Hematopoietic multipotent progenitor cell treated with erythropoietin and hydrocortisone succinate and interleukin-3 and kit ligand, for 8 days (in vitro differentiated cells): ENCODE measurements at regions not wholly inside any gene's neighbourhood (a gene's known extent, or its start where the extent isn't known, plus 50 kb on each side); places are given as distances from the start of the nearest gene placed in this dataset.

ENCODE experiments used
- DNase-seq: peaks from one replicate; pipeline ENCODE4 v3.0.0-alpha.2; 2015

DNA sequence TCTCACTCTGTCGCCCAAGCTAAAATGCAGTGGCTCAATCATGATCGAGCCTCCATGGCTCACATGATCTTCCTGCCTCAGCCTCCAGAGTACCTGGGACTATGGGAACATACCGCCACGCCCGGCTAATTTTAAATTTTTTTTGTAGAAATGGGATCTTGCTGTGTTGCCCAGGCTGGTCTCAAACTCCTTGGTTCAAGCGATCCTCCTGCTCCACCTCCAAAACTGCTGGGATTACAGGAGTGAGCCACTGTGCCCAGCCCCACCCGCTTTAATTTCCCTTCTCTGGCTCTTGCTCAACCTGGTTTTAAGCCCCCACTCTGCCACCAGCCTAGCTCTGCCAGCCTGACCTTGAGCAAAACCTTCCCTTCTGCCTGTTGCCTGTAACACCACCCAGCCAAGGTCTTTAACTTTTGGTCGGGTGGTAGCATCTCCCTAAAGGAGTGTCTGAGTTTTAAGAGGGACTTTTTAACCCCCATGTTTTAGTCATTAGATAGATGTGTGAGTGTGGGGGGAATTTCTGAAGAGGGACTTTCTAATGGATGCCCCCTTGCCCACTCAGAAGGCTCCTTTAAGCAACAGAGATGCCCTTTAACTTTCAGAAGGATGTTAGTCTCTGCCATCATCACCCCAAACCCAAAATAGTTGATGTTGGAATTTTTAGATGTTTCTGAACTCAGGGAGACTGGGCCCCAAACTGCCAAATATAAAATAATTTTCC, 71.8 kb upstream of the FOXP4 start:
- DNase-seq = no peak

GRCh38 chr6:41475164-41475563, 71.0 kb upstream of the FOXP4 start:
- DNase-seq = no peak

DNA sequence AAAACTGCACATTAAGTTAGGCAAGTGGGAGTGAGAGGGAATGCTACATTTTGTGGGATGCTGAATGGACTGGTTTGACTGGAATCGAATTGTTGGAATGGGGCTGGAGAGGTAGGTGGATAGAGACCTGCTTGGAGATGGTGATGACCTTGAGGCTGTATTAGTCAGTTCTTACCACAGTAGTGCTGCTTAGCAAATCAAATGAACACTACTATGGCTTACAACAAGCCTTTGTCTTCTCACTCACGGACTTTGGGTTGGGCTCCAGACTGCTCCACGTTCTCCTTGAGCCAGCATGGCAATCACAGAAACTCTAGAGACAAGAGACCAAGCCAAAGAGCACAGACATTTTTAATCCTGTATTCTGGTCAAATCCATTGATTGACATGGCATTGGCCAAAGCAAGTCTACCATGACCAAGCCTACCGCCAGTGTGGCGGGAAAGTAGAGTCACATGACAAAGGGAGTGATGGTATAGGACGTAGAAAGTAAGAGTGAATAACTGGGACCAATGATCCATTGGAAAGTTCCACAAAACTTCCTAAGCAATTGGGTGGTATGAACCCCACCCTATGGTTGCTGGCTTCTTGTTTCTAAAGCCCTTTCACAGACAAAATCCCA, 70.3 kb upstream of the FOXP4 start:
- no peak for DNase-seq

- DNase-seq = no peak
These were observed 69.8 kb upstream of the FOXP4 start for GRCh38 chr6:41476401-41476800.

DNA sequence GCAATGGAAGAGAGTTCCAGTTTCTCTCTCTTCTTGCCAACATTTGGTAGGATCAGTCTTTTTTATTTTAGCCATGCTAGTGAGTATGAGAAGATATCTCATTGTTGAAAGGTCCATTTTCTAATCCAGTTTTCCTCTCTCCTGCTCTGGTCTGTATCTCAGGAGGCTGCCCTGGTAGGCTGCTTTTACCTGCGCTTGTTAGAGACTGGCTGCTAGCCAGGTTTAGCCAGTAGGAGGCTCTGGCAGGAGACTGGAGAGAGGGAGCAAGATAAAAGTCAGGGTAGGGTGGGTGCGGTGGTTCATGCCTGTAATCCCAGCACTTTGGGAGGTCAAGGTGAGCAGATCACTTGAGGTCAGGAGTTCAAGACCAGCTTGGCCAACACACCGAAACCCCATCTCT, 68.6 kb upstream of the FOXP4 start:
- DNase-seq = no peak

DNA sequence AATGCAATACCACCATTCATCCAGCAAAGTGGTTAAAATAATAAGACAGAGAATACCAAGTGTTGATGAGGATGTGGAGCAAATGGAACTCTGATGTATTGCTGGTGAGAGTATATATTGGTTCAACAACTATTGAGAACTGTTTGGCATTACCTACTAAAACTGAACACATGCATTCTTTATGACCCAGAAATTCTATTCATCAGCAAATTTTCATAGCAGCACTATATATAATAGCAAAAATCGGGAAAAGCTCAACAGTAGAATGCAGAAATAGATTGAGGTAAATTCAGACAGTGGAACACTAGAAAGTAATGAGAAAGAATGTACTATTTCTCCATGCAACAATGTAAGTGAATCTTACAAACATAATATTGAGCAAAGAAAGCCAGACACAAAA, 62.2 kb upstream of the FOXP4 start:
- DNase-seq = no peak

DNA sequence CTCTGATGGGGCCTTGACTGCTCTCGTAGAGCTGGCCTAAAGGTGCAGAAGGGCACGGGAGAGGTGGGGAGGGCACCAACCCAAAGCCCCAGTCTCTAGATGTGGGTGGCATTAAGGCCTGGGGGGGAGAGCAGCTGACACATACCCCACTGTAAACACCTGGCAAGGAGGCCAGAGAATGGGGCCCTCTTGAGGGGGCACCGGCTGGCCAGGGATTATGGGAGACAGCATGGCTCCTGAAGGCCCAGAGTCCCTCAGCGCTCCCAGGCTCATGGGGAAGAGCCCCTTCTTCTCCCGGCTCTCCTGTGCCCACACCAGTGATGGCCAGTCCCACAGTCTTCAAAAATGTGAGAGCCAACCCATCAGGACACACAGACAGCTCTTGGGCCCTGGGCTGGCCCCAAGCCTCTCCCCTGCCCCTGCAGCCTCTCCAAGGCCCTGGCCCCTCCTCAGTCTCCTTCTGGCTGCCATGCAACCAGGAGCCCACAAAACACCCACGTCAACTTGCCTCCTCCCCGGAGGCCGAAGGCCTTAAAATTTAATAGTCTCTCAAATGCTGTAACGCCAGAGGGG, 58.2 kb upstream of the FOXP4 start:
- no peak for DNase-seq

DNA sequence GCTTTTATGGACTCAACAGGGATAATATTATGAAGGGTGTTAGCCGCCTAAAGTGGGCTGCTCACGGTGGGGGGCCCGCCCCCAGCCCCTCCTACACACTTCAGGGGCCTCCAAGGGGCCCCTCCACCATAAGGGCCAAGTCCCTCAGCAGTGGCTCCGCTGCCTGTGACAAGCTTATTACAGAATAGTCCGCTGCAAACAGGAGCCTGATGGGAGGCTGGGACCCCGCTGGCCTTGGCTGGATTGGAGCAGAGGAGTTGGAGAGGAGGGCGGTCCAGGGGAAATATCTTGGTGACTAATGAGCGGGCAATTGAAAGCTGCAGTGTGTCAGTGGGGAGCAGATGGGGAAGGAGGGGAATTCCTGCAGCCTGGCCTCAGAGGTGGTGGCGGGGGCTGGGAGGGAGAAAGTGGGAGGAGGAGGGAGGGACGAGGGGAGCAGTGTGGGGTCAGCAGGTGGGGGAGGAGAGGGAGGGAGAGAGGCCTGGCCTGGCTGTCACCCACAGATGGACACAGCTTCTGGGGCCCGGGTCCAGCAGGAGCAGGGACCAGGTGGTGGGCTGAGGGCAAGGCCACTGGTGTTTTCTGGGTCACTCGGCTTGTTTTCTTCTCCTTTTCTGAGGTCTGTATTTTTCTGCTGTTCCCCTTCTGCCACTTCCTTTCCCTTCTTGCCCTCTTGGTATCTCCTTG, 57.6 kb upstream of the FOXP4 start:
- no peak for DNase-seq

DNA sequence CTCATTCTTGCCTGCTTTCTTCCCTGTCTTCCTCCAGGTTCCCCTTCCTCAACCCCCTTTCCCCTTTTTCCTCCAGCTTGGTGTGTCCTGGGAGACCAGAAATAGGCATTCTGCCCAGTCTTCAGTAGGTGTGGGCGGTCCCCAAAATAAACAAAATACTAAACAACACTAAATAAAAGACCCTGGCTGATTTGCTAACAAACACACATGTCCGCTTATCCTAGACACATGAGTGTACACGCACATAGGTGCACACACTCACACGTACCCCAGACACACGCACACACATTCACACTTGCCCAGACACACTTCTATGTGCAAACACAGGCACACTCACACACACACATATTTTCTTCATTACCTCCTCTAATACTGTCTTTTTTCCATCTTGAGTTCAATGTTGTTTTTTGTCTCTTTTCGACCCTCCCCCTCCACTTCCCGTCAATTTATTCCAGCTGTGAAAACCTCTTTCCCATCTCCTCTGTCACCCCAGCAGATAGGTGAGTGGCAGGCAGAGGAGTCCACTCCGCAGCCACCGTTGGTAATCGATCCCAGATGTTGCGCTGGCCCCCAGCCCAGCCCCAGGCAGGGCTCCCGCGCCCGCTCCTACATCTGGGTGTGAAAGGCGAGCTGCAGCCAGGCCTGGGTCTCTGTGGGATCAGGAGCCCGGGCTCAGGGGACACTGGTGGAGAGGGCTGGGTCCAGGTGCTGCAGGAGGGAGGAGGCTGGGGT, 56.9 kb upstream of the FOXP4 start:
- no peak for DNase-seq

- DNase-seq = no peak
These were observed 53.8 kb upstream of the FOXP4 start for GRCh38 chr6:41492261-41492891.

- DNase-seq = no peak
These were observed 51.7 kb upstream of the FOXP4 start for GRCh38 chr6:41494212-41495110.
